OCI-LY3 (cell line): ENCODE measurements at regions not wholly inside any gene's neighbourhood (a gene's known extent, or its start where the extent isn't known, plus 50 kb on each side); places are given as distances from the start of the nearest gene placed in this dataset.

Experiments
- H2AFZ ChIP-seq: fragments of 200-600, 300-600 bp; shearing (Covaris generic); 2 replicates; pipeline ENCODE4 v1.6.0; 2014; ENCODE audit warnings: antibody characterized with exemption, low read depth, low read length
- H3K27ac ChIP-seq: fragments of 200-600, 300-600 bp; sonication (generic); 2 replicates; pipeline ENCODE4 v1.5.1; 2014; ENCODE audit warnings: mild to moderate bottlenecking, low read length, moderate library complexity, mixed read lengths
- H3K27me3 ChIP-seq: fragments of 200-600, 300-600 bp; sonication (generic); 2 replicates; pipeline ENCODE4 v1.6.1; 2014; ENCODE audit warnings: low read depth, low read length, mixed read lengths
- H3K36me3 ChIP-seq: fragments of 200-600, 300-600 bp; sonication (generic); replicated peaks from 2 replicates; pipeline ENCODE3; 2014; ENCODE audit warnings: low read depth, low read length, mixed read lengths
- H3K4me1 ChIP-seq: fragments of 300-600, 200-600 bp; sonication (generic); 2 replicates; pipeline ENCODE4 v1.6.1; 2014; ENCODE audit warnings: low read length, mixed read lengths
- H3K4me2 ChIP-seq: fragments of 200-600, 300-600 bp; sonication (generic); 2 replicates; pipeline ENCODE4 v1.6.1; 2014; ENCODE audit warnings: low read length, mixed read lengths
- H3K4me3 ChIP-seq: fragments of 300-600, 200-600 bp; sonication (generic); 2 replicates; pipeline ENCODE4 v1.5.1; 2014; ENCODE audit warnings: antibody characterized with exemption, mild to moderate bottlenecking, low read length, moderate library complexity
- H3K79me2 ChIP-seq: fragments of 300-600, 200-600 bp; shearing (Covaris generic); 2 replicates; pipeline ENCODE4 v1.6.1; 2014; ENCODE audit warnings: mild to moderate bottlenecking, low read length, mixed read lengths
- H3K9ac ChIP-seq: fragments of 300-600, 200-600 bp; shearing (Covaris generic); 2 replicates; pipeline ENCODE4 v1.6.0; 2014; ENCODE audit warnings: mild to moderate bottlenecking, low read length, moderate library complexity
- H3K9me3 ChIP-seq: fragments of 200-600, 300-600 bp; shearing (Covaris generic); 2 replicates; pipeline ENCODE4 v1.6.1; 2014; ENCODE audit warnings: low read length, mixed read lengths; ENCODE audit not compliant: insufficient read depth
- H4K20me1 ChIP-seq: fragments of 200-600, 300-600 bp; sonication (generic); 2 replicates; pipeline ENCODE4 v1.6.1; 2016; ENCODE audit warnings: low read length, mixed read lengths; ENCODE audit not compliant: insufficient read depth
- CTCF ChIP-seq: fragments of 200-600, 300-600 bp; sonication (generic); IDR thresholded peaks from 2 replicates; pipeline ENCODE4 v1.5.1; 2014; ENCODE audit warnings: antibody characterized with exemption, low read length, low read depth
- EZH2phosphoT487 ChIP-seq: fragments of 200-600 bp; shearing (Covaris generic); IDR thresholded peaks from 2 replicates; pipeline ENCODE4 v1.6.1; 2018; ENCODE audit warnings: antibody characterized with exemption, mixed run types, low read depth

- Histone ChIP-seq H2AFZ (no peak overlapping the region), H3K4me2 (no peak overlapping the region), H3K27ac (no peak overlapping the region), H3K9me3 (peaks cover 17% of the 10 kb centered on the region), H3K4me3 (no peak overlapping the region), H3K79me2 (peaks cover 1% of the 10 kb centered on the region; the same call in 1 of the 2 replicates), H3K27me3 (no peaks in the 10 kb centered on the region), H3K36me3 (peaks cover 12% of the 10 kb centered on the region), H4K20me1 (no peaks in the 10 kb centered on the region), H3K4me1 (peaks cover 8% of the 10 kb centered on the region), H3K9ac (no peak overlapping the region)
- TF ChIP-seq CTCF (no peak), EZH2phosphoT487 (no peak)
Measured at GRCh38 chr9:130779153-130779855, 55.8 kb upstream of the ABL1 start.

GRCh38 chr9:130780415-130780814, 54.6 kb upstream of the ABL1 start:
- no peaks in the 10 kb centered on the region for H3K27me3 ChIP-seq
- peaks cover 6% of the 10 kb centered on the region for H3K9me3 ChIP-seq
- H2AFZ ChIP-seq = no peak overlapping the region
- peaks cover 6% of the 10 kb centered on the region for H3K36me3 ChIP-seq
- TF ChIP-seq CTCF (no peak), EZH2phosphoT487 (no peak)
- no peaks in the 10 kb centered on the region for H3K4me1 ChIP-seq
- H3K27ac ChIP-seq = no peak overlapping the region
- no peak overlapping the region for H3K4me2 ChIP-seq
- H3K4me3 ChIP-seq = no peak overlapping the region
- no peaks in the 10 kb centered on the region for H3K79me2 ChIP-seq
- no peak overlapping the region for H3K9ac ChIP-seq
- H4K20me1 ChIP-seq = no peaks in the 10 kb centered on the region

GRCh38 chr9:130780865-130781504, 54.1 kb upstream of the ABL1 start:
- H3K4me1 ChIP-seq = no peaks in the 10 kb centered on the region
- no peak for TF ChIP-seq CTCF
- TF ChIP-seq EZH2phosphoT487 = no peak
- peaks cover under 1% of the 10 kb centered on the region for H3K36me3 ChIP-seq
- H3K4me2 ChIP-seq = no peak overlapping the region
- H2AFZ ChIP-seq = no peak overlapping the region
- no peak overlapping the region for H3K4me3 ChIP-seq
- no peaks in the 10 kb centered on the region for H3K79me2 ChIP-seq
- H3K9me3 ChIP-seq = peaks cover under 1% of the 10 kb centered on the region; the same call in 1 of the 2 replicates
- no peak overlapping the region for H3K27ac ChIP-seq
- H3K9ac ChIP-seq = no peak overlapping the region
- H3K27me3 ChIP-seq = no peaks in the 10 kb centered on the region
- no peaks in the 10 kb centered on the region for H4K20me1 ChIP-seq

- H3K27ac ChIP-seq = no peak overlapping the region
- no peaks in the 10 kb centered on the region for H3K79me2 ChIP-seq
- H4K20me1 ChIP-seq = no peaks in the 10 kb centered on the region
- H3K36me3 ChIP-seq = no peaks in the 10 kb centered on the region
- H3K4me1 ChIP-seq = no peaks in the 10 kb centered on the region
- H3K4me3 ChIP-seq = no peak overlapping the region
- no peaks in the 10 kb centered on the region for H3K9me3 ChIP-seq
- H3K27me3 ChIP-seq = no peaks in the 10 kb centered on the region
- no peak overlapping the region for H2AFZ ChIP-seq
- TF ChIP-seq CTCF (no peak), EZH2phosphoT487 (no peak)
- H3K9ac ChIP-seq = no peak overlapping the region
- no peak overlapping the region for H3K4me2 ChIP-seq
Measured at GRCh38 chr9:130781569-130781968, 53.5 kb upstream of the ABL1 start.
